PC-9 (cell line): ENCODE measurements at regions not wholly inside any gene's neighbourhood (a gene's known extent, or its start where the extent isn't known, plus 50 kb on each side); places are given as distances from the start of the nearest gene placed in this dataset.

ENCODE experiments used
- BruUV-seq: library from RNA; stranded (reverse); fragments of 400-500 nt; replicated peaks from 2 replicates; lab custom pipeline; 2021; lab: Mats Ljungman, UMichigan
- CTCF ChIA-PET: fragments of 300-600 bp; sonication (Branson Sonifier 250); formaldehyde crosslinking; loops from one replicate; lab custom pipeline; 2022; ENCODE audit warnings: antibody characterized with exemption; lab: Charles Lee
- POLR2A ChIA-PET: fragments of 300-600 bp; sonication (Branson Sonifier 250); formaldehyde crosslinking; loops from one replicate; lab custom pipeline; 2022; ENCODE audit warnings: antibody characterized with exemption; ENCODE audit not compliant: unreplicated experiment; lab: Charles Lee
- DNase-seq, 2 experiments: peaks; one replicate each; pipeline versions ENCODE4 v3.0.0 to v3.0.0-alpha.2; 2015 to 2022; ENCODE audit warnings: mixed read lengths in 1 of 2
- H2AFZ ChIP-seq: fragments of 200-600 bp; sonication (generic); 2 replicates; pipeline ENCODE4 v1.8.1; 2017; ENCODE audit warnings: antibody characterized with exemption
- H3F3A ChIP-seq: fragments of 200-600 bp; sonication (generic); 2 replicates; pipeline ENCODE4 v1.8.1; 2017; ENCODE audit warnings: antibody characterized with exemption, mild to moderate bottlenecking, low read depth; ENCODE audit not compliant: insufficient read depth
- H3K27ac ChIP-seq: fragments of 200-600 bp; sonication (generic); 2 replicates; pipeline ENCODE4 v1.6.1; 2016; ENCODE audit warnings: mixed run types
- H3K27me3 ChIP-seq: fragments of 200-600 bp; sonication (generic); 2 replicates; pipeline ENCODE4 v1.6.1; 2016; ENCODE audit warnings: low read depth, mixed run types; ENCODE audit not compliant: insufficient read depth
- H3K36me3 ChIP-seq: fragments of 200-600 bp; sonication (generic); 2 replicates; pipeline ENCODE4 v1.6.1; 2016; ENCODE audit warnings: low read depth, mixed run types
- H3K4me1 ChIP-seq: fragments of 200-600 bp; sonication (generic); replicated peaks from 2 replicates; pipeline ENCODE4 v1.6.1; 2016; ENCODE audit warnings: mixed run types; ENCODE audit not compliant: insufficient read depth
- H3K4me2 ChIP-seq: fragments of 200-600 bp; sonication (generic); 2 replicates; pipeline ENCODE4 v1.6.1; 2017; ENCODE audit warnings: mixed run types
- H3K4me3 ChIP-seq: fragments of 200-600 bp; sonication (generic); 2 replicates; pipeline ENCODE4 v1.6.1; 2016; ENCODE audit warnings: mixed run types
- H3K79me2 ChIP-seq: fragments of 200-600 bp; sonication (generic); 2 replicates; pipeline ENCODE4 v1.6.1; 2017; ENCODE audit warnings: low read depth, mixed run types
- H3K9me2 ChIP-seq: fragments of 200-600 bp; sonication (generic); 2 replicates; pipeline ENCODE4 v1.8.1; 2017; ENCODE audit warnings: mild to moderate bottlenecking; ENCODE audit not compliant: insufficient read depth
- H3K9me3 ChIP-seq: fragments of 200-600 bp; sonication (generic); 2 replicates; pipeline ENCODE4 v1.8.1; 2016; ENCODE audit warnings: low read depth; ENCODE audit not compliant: insufficient read depth
- H4K20me1 ChIP-seq: fragments of 200-600 bp; sonication (generic); 2 replicates; pipeline ENCODE4 v1.8.1; 2017; ENCODE audit not compliant: insufficient read depth
- CTCF ChIP-seq: fragments of 200-600 bp; sonication (generic); conservative IDR thresholded peaks from 2 replicates; pipeline ENCODE4 v1.6.1; 2017; ENCODE audit warnings: mixed run types, antibody characterized with exemption, mild to moderate bottlenecking, moderate library complexity
- EZH2 ChIP-seq: fragments of 200-600 bp; sonication (generic); IDR thresholded peaks from 2 replicates; pipeline ENCODE4 v1.8.0; 2017; ENCODE audit warnings: antibody characterized with exemption, low read depth
- intact Hi-C: fragments of 100-400 bp; cut with micrococcal nuclease; formaldehyde crosslinking; loops from one replicate; pipeline ENCODE4 v1.10.0; 2022; ENCODE audit not compliant: unreplicated experiment

DNA sequence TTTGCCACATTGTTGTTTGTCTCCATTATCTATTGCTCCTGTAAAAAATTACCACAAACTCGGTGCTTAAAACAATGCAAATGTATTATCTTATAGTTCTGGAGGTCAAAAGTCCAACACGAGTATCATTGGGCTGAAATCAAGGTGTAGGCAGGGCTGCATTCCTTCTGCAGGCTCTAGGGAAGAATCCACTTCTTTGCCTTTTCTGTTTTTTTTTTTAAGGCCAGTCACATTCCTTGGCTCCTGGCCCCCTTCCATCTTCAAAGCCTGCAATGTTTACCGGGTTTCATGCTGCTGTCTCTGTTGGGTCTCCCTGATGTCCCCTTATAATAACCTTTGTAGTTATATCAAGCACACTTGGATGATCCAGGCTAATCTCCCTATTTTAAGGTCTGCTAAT lies 212.7 kb downstream of the PTBP2 start:
- H2AFZ ChIP-seq = no peak overlapping the region
- no peaks in the 10 kb centered on the region for H3K9me3 ChIP-seq
- no peak overlapping the region for H3K4me3 ChIP-seq
- no peak for DNase-seq
- BruUV-seq = no TSS peak
- H3K27me3 ChIP-seq = no peaks in the 10 kb centered on the region
- H3K27ac ChIP-seq = no peak overlapping the region
- TF ChIP-seq EZH2 (no peak), CTCF (no peak)
- intact Hi-C loops = no loop called here
- H3K79me2 ChIP-seq = no peaks in the 10 kb centered on the region
- no peaks in the 10 kb centered on the region for H3K9me2 ChIP-seq
- H3F3A ChIP-seq = no peaks in the 10 kb centered on the region
- H3K4me1 ChIP-seq = no peaks in the 10 kb centered on the region
- ChIA-PET POLR2A (no interaction called here), CTCF (no interaction called here)
- no peak overlapping the region for H3K4me2 ChIP-seq
- no peaks in the 10 kb centered on the region for H3K36me3 ChIP-seq
- no peaks in the 10 kb centered on the region for H4K20me1 ChIP-seq

GRCh38 chr1:96944432-96945092 lies 223.0 kb downstream of the PTBP2 start:
- BruUV-seq = no TSS peak
- Histone ChIP-seq H3K27ac (no peak overlapping the region), H3K4me3 (no peak overlapping the region), H3K9me2 (no peaks in the 10 kb centered on the region), H3K4me1 (no peaks in the 10 kb centered on the region), H4K20me1 (no peaks in the 10 kb centered on the region), H2AFZ (no peak overlapping the region), H3F3A (no peaks in the 10 kb centered on the region), H3K36me3 (no peaks in the 10 kb centered on the region), H3K79me2 (no peaks in the 10 kb centered on the region), H3K4me2 (no peak overlapping the region), H3K27me3 (no peaks in the 10 kb centered on the region), H3K9me3 (no peaks in the 10 kb centered on the region)
- POLR2A ChIA-PET = interaction anchor here (0.7 kb wide), 1 partner anchor 45 kb away, joined by 6 read pairs; no protein-coding TSS in a partner anchor
- intact Hi-C loops = no loop called here
- CTCF ChIA-PET = no interaction called here
- TF ChIP-seq CTCF (no peak), EZH2 (no peak)
- DNase-seq = peak in 1 of 2 experiments; percentile 15

DNA sequence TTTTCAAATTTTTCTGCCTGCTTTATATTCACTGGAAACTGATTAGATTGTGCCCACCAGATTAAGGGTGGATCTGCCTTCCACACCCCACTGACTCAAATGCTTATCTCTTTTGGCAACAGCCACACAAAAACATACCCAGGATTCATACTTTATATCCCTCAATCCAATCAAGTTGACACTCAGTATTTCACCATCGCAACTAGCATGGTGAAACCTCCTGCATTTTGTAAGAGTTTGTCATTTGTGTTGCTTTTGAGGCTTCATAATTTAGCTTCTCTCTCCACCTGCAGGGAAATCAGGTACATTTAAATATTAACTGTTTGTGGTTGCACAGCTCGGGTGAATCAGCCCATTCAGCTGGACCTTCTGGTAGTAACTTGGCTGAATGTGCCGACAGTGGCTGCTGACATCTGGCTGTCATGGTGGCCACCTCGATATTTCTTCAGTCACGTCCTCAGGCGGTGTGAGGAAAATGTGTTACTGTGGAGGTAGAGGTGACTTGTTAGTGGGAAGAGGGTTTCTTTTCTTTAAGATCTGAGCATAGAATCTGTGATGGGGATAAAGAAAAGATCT lies 224.0 kb downstream of the PTBP2 start:
- no peak overlapping the region for H3K4me3 ChIP-seq
- no peak overlapping the region for H3K4me2 ChIP-seq
- DNase-seq = peak in 1 of 2 experiments; percentile 31
- H3K4me1 ChIP-seq = no peaks in the 10 kb centered on the region
- H3K9me2 ChIP-seq = no peaks in the 10 kb centered on the region
- H3F3A ChIP-seq = no peaks in the 10 kb centered on the region
- TF ChIP-seq CTCF (no peak), EZH2 (no peak)
- no peak overlapping the region for H2AFZ ChIP-seq
- BruUV-seq = no TSS peak
- H3K79me2 ChIP-seq = no peaks in the 10 kb centered on the region
- ChIA-PET POLR2A (no interaction called here), CTCF (no interaction called here)
- intact Hi-C loops = no loop called here
- H3K36me3 ChIP-seq = no peaks in the 10 kb centered on the region
- no peak overlapping the region for H3K27ac ChIP-seq
- no peaks in the 10 kb centered on the region for H3K9me3 ChIP-seq
- no peaks in the 10 kb centered on the region for H4K20me1 ChIP-seq
- no peaks in the 10 kb centered on the region for H3K27me3 ChIP-seq
